ENCODE measurements at regions not wholly inside any gene's neighbourhood (a gene's known extent, or its start where the extent isn't known, plus 50 kb on each side); places are given as distances from the start of the nearest gene placed in this dataset.

GRCh38 chr22:27670701-27671412 is 130.7 kb downstream of the MN1 start:
- TF ChIP-seq CTCF (IDR thresholded peaks at IDR 0.05) = no peak
- Histone ChIP-seq H3K27ac (no peak overlapping the region), H3K4me3 (no peak overlapping the region), H3K27me3 (no peaks in the 10 kb centered on the region), H3K36me3 (no peaks in the 10 kb centered on the region), H3K9me3 (no peaks in the 10 kb centered on the region), H3K4me1 (peaks cover 5 to 25% of the 10 kb centered on the region in 2 donors)
- DNase-seq (ENCODE audit: low spot score in 2 of 2) = no peak
- intact Hi-C loops (cut with DNase I) = loop anchor here (5.0 kb wide), 1 partner anchor 46 kb away; no protein-coding TSS in a partner anchor

GRCh38 chr22:27671413-27671935 is 130.1 kb downstream of the MN1 start:
- intact Hi-C loops (cut with DNase I) = loop anchor here (5.0 kb wide), 1 partner anchor 46 kb away; no protein-coding TSS in a partner anchor

GRCh38 chr22:27672721-27673418 is 128.7 kb downstream of the MN1 start:
- no peak for DNase-seq (ENCODE audit: low spot score in 2 of 2)
- peaks cover 0 to 17% of the 10 kb centered on the region in 2 donors for H3K4me1 ChIP-seq
- no peak overlapping the region for H3K4me3 ChIP-seq
- no peak for TF ChIP-seq CTCF (IDR thresholded peaks at IDR 0.05)
- no peaks in the 10 kb centered on the region for H3K9me3 ChIP-seq
- no peaks in the 10 kb centered on the region for H3K36me3 ChIP-seq
- intact Hi-C loops (cut with DNase I) = loop anchor here (5.0 kb wide), 1 partner anchor 44 kb away; no protein-coding TSS in a partner anchor
- H3K27ac ChIP-seq = no peak overlapping the region
- no peaks in the 10 kb centered on the region for H3K27me3 ChIP-seq

More at GRCh38 chr22:27671413-27671935, 130.1 kb downstream of the MN1 start:
- no peaks in the 10 kb centered on the region for H3K27me3 ChIP-seq
- no peak for DNase-seq (ENCODE audit: low spot score in 2 of 2)
- H3K27ac ChIP-seq = no peak overlapping the region
- H3K4me1 ChIP-seq = peaks cover 5 to 25% of the 10 kb centered on the region in 2 donors
- no peak overlapping the region for H3K4me3 ChIP-seq
- TF ChIP-seq CTCF (IDR thresholded peaks at IDR 0.05) = no peak
- no peaks in the 10 kb centered on the region for H3K36me3 ChIP-seq
- no peaks in the 10 kb centered on the region for H3K9me3 ChIP-seq

- TF ChIP-seq CTCF (IDR thresholded peaks at IDR 0.05) = no peak
- H3K4me1 ChIP-seq = peaks cover 0 to 17% of the 10 kb centered on the region in 2 donors
- H3K27me3 ChIP-seq = no peaks in the 10 kb centered on the region
- no peak overlapping the region for H3K27ac ChIP-seq
- H3K36me3 ChIP-seq = no peaks in the 10 kb centered on the region
- no peaks in the 10 kb centered on the region for H3K9me3 ChIP-seq
- no peak for DNase-seq (ENCODE audit: low spot score in 2 of 2)
- H3K4me3 ChIP-seq = no peak overlapping the region
- intact Hi-C loops (cut with DNase I) = loop anchor here (5.0 kb wide), 1 partner anchor 43 kb away; no protein-coding TSS in a partner anchor
Observed at GRCh38 chr22:27673839-27674238, 127.7 kb downstream of the MN1 start.

GRCh38 chr22:27674261-27674923 is 127.2 kb downstream of the MN1 start:
- no peak for DNase-seq (ENCODE audit: low spot score in 2 of 2)
- no peak overlapping the region for H3K4me3 ChIP-seq
- H3K27ac ChIP-seq = no peak overlapping the region
- no peaks in the 10 kb centered on the region for H3K9me3 ChIP-seq
- H3K27me3 ChIP-seq = no peaks in the 10 kb centered on the region
- H3K4me1 ChIP-seq = peaks cover 0 to 17% of the 10 kb centered on the region in 2 donors
- intact Hi-C loops (cut with DNase I) = loop anchor here (5.0 kb wide), 1 partner anchor 43 kb away; no protein-coding TSS in a partner anchor
- TF ChIP-seq CTCF (IDR thresholded peaks at IDR 0.05) = no peak
- H3K36me3 ChIP-seq = no peaks in the 10 kb centered on the region
